Adrenal gland (tissue), 5 donors: ENCODE measurements at regions not wholly inside any gene's neighbourhood (a gene's known extent, or its start where the extent isn't known, plus 50 kb on each side); places are given as distances from the start of the nearest gene placed in this dataset.

Experiments used
- POLR2A ChIP-seq, 2 donors: fragments of 450-650 bp; IDR thresholded peaks; one replicate each; pipeline ENCODE4 v1.6.1; 2017; ENCODE audit warnings: antibody characterized with exemption in 2 of 2, mild to moderate bottlenecking in 2 of 2, moderate library complexity in 1 of 2
- TF ChIP-seq, protein P1 (sequence below), 6 experiments: fragments of 450-650 bp in 4 of 6; fragments of 200-600 bp in 2 of 6; sonication (generic) in 1 of 6; IDR thresholded peaks; 1 replicate in 5 of 6; 2 replicates in 1 of 6; pipeline versions ENCODE4 v1.5.1 to v1.8.0; 2016 to 2021; ENCODE audit warnings: antibody characterized with exemption in 6 of 6, mild to moderate bottlenecking in 2 of 6, moderate library complexity in 1 of 6
- donor health status: DM: no; HTN: no; CAD: no.

DNA sequence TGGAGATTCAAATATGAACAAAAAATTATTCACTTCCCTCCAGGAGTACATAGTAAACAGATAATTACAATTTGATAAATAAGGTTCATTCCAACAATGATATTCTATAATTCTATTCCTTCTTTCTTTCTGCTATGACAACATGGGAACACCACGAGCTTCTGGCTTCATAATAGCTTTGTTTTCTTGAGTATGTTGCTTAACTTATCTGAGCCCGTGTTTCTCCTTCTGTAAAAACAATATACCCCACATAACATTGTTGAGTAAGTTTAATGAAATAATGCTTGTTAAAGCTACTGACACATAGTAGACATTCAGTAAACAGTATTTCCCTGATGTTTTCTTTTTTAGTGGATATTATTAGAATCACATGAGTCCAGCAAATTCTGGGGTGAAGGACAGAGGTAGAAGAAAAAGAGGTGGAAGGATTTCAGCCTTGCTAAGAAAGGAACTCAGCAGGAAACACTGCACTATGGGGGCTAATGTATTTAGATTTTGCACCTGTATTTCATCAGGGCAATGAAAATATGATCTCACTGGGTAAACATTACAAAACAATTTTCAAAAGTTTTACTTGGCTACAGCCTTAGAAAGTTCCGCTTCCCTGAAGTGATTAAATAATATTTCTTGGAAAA lies 430.8 kb upstream of the C1orf87 start:
- TF ChIP-seq, protein P1, sequence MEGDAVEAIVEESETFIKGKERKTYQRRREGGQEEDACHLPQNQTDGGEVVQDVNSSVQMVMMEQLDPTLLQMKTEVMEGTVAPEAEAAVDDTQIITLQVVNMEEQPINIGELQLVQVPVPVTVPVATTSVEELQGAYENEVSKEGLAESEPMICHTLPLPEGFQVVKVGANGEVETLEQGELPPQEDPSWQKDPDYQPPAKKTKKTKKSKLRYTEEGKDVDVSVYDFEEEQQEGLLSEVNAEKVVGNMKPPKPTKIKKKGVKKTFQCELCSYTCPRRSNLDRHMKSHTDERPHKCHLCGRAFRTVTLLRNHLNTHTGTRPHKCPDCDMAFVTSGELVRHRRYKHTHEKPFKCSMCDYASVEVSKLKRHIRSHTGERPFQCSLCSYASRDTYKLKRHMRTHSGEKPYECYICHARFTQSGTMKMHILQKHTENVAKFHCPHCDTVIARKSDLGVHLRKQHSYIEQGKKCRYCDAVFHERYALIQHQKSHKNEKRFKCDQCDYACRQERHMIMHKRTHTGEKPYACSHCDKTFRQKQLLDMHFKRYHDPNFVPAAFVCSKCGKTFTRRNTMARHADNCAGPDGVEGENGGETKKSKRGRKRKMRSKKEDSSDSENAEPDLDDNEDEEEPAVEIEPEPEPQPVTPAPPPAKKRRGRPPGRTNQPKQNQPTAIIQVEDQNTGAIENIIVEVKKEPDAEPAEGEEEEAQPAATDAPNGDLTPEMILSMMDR (IDR thresholded peaks at IDR 0.05) = no peak
- no peak for TF ChIP-seq POLR2A (IDR thresholded peaks at IDR 0.05)
